Fibroblast of villous mesenchyme (primary cell): ENCODE measurements at regions not wholly inside any gene's neighbourhood (a gene's known extent, or its start where the extent isn't known, plus 50 kb on each side); places are given as distances from the start of the nearest gene placed in this dataset.

Experiments used
- DNase-seq: peaks from one replicate; pipeline ENCODE4 v3.0.0-alpha.2; 2010; ENCODE audit warnings: low read depth
- H3K4me3 ChIP-seq: 2 replicates; pipeline ENCODE4 v1.5.1; 2011; ENCODE audit warnings: low read depth, mild to moderate bottlenecking, low read length
- TF ChIP-seq, protein P1 (sequence below): IDR thresholded peaks from 2 replicates; pipeline ENCODE4 v1.5.1; 2012; ENCODE audit warnings: low read depth, mild to moderate bottlenecking, low read length; ENCODE audit not compliant: insufficient read depth

DNA sequence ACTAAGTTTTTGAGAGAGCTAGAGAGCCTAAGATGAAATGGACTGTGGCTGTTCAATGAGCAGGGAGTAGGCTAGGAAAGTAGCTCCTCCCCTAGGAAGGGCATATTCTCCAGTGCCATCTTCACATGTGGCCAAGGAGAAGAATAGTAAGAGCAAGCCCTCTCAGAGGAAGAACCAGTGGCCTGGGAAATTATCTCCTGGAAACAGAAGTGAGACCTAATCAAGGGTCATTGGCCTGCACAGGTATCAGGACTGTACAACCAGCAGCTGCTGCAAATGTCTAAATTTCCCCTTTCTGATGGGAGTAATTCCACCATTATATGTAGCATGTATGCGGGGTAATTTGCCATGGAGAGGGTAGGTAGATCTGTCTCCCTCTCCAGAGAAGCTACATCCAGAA lies 334.8 kb upstream of the RASGEF1B start:
- no peak for DNase-seq
- TF ChIP-seq, protein P1, sequence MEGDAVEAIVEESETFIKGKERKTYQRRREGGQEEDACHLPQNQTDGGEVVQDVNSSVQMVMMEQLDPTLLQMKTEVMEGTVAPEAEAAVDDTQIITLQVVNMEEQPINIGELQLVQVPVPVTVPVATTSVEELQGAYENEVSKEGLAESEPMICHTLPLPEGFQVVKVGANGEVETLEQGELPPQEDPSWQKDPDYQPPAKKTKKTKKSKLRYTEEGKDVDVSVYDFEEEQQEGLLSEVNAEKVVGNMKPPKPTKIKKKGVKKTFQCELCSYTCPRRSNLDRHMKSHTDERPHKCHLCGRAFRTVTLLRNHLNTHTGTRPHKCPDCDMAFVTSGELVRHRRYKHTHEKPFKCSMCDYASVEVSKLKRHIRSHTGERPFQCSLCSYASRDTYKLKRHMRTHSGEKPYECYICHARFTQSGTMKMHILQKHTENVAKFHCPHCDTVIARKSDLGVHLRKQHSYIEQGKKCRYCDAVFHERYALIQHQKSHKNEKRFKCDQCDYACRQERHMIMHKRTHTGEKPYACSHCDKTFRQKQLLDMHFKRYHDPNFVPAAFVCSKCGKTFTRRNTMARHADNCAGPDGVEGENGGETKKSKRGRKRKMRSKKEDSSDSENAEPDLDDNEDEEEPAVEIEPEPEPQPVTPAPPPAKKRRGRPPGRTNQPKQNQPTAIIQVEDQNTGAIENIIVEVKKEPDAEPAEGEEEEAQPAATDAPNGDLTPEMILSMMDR: no peak
- H3K4me3 ChIP-seq: no peak overlapping the region

DNA sequence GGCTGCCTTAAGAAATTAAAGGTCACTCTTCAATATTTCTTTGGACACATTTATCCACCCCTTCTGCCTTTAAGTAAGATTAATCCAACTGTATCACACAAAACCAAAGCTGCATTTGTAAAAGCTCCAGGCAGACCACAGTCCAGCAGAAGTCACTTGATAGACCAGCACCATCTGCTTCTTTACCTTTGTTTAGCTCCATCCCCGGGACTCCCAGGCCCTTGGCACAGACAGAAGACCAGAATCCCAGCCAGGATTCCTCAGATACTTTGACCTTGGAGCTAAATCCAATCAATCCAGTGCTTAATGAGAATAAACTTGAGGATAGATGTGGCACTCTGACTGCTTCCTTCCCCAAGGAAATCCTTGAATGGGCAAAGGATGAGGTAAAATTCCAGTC lies 333.1 kb upstream of the RASGEF1B start:
- DNase-seq: no peak
- TF ChIP-seq, protein P1: no peak
- no peak overlapping the region for H3K4me3 ChIP-seq

DNA sequence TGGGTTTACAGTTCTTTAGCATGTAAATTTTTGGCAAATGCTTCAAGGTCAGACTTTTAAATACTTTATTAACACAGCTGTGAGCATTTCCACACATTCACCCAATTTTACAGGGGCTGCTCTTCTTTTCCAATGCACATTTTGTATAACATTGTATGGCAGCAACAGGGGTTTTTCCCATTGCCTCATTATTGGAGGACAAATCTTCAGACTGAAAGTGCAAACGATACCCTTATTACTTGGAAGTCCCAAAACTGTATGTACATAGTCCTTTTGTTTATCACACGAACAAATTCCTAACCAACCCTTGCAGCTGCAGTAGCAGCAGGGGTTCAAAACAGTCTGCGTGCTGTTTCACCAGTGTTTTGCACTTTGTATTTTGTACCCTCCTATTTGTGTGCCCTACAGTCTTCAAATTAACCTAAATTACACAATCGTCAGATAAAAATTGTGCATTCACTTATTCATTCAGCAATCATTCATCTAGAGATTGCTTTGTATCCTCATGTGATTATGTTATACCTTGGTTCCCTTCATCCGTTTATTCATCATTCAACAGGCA lies 330.7 kb upstream of the RASGEF1B start:
- TF ChIP-seq, protein P1: no peak
- DNase-seq: no peak
- no peak overlapping the region for H3K4me3 ChIP-seq

DNA sequence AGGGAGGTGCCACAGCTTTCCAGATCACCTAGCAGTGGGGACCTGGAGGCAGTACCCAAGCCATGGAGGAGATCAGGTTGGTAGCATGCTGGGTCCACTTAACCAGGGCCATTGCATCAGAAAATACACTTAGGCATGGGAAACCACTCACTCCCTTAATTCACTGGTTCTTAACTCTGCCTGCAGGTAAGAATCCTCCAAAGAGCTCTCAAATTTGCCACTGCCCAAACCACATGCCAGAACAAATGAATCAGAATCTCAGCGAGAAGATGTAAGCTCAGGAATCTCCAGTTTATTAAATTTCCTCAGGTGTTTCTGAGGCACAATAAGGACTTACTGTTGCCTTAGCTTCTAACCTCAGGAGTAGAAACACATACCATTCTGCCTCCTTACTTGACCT lies 327.7 kb upstream of the RASGEF1B start:
- TF ChIP-seq, protein P1: no peak
- H3K4me3 ChIP-seq: no peak overlapping the region
- no peak for DNase-seq

DNA sequence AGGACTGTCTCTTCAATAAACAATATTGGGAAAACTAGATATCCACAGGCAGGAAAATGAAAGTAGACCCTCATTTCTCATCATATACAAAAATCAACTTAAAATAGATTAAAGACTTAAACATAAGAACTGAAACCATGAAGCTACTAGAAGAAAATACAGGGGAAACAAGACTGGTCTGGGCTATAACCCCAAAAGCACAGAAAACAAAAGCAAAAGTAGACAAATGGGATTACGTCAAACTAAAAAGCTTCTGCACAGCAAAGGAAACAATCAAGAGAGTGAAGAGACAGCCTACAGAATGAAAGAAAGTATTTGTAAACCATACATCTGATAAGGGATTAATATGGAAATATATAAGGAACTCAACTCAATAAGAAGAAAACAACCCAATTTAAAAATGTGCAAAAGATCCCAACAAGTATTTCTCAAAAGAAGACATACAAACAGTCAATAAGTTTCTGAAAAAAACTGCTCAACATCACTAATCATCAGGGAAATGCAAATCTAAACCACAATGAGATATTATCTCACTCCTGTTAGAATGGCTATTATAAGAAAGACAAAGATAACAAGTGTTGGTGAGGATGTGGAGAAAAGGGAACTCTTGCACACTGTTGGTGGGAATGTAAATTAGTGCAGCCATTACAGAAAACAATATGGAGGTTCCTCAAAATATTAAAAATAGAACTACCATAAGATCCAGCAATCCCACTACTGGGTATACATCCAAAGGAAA lies 325.3 kb upstream of the RASGEF1B start:
- DNase-seq: no peak
- no peak overlapping the region for H3K4me3 ChIP-seq
- TF ChIP-seq, protein P1: no peak

DNA sequence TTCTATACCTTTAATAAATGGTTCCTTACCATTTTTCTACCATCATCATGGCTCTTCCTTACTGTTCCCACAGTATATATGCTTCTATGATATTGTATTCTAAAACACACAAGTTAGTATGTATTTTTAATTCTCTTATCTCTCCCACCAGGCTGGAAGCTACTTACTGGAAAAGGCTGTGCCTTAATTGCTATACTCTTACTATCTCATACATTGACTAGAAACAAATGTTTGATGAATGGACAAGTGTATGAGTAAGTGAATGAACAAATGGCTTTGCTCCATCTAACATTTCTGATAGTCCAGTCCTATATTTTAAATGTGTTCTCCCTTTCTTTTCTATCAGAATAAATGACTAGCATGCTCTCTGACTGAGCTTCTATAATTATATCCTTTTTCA lies 320.8 kb upstream of the RASGEF1B start:
- TF ChIP-seq, protein P1: no peak
- DNase-seq: no peak
- H3K4me3 ChIP-seq: no peak overlapping the region
